ENCODE measurements at regions not wholly inside any gene's neighbourhood (a gene's known extent, or its start where the extent isn't known, plus 50 kb on each side); places are given as distances from the start of the nearest gene placed in this dataset.

DNA sequence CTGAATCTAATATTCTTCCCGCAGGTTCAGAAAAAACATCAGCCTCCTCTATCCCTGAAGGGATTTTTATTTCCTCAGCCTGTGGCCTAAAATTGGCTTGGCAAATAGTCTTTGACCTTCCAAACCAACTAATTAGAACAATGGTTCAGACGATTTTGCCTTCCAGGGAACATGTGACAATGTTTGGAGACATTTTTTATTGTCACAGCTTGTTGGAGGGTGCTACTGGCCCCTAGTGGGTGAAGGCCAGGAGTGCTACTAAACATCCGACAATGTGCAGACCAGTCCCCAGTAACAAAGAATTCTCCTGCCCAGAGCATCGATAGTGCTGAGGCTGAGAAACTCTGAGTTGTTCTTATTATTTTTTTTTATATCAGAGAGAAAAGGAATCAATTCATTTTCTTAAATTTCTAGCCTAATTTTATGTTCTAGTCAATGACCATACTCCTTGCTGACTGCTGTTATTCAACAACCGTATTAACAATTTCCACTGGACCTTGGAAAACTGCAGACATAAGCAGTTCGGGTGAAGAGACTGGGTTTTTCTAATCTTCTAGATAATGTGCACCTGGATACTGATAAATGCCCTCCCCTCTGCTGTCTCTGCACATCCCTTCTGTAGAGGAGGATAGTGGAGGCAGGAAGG is 280.7 kb downstream of the LMX1A start:
- no peak for DNase-seq (ENCODE audit: low read depth, low spot score)
- Histone ChIP-seq H3K9me1 (ENCODE audit: control insufficient read depth, extremely low read depth, insufficient read depth, low read length) (no peaks in the 10 kb centered on the region), H3K9ac (ENCODE audit: control insufficient read depth, extremely low read depth, insufficient read depth, low read length) (no peak overlapping the region), H2AFZ (ENCODE audit: control insufficient read depth, low read length) (no peak overlapping the region), H3K4me1 (ENCODE audit: control insufficient read depth, extremely low read depth, insufficient read depth, low read length) (no peaks in the 10 kb centered on the region), H3K79me2 (ENCODE audit: control insufficient read depth, insufficient read depth, low read length) (no peaks in the 10 kb centered on the region), H3K27ac (ENCODE audit: control insufficient read depth, insufficient read depth, low read length) (no peak overlapping the region), H3K36me3 (ENCODE audit: control insufficient read depth in 2 of 2, extremely low read depth in 1 of 2, insufficient read depth in 2 of 2, low read length in 2 of 2) (no peaks in the 10 kb centered on the region), H3K4me3 (ENCODE audit: control insufficient read depth in 2 of 3, extremely low read depth in 1 of 3, insufficient read depth in 2 of 3, low read depth in 1 of 3, low read length in 3 of 3) (no peak overlapping the region), H3K4me2 (ENCODE audit: control insufficient read depth, extremely low read depth, insufficient read depth, low read depth, low read length) (no peak overlapping the region), H3K27me3 (ENCODE audit: control insufficient read depth, extremely low read depth, insufficient read depth, low read length) (no peaks in the 10 kb centered on the region), H4K20me1 (ENCODE audit: control insufficient read depth, extremely low read depth, insufficient read depth, low read length) (no peaks in the 10 kb centered on the region), H3K9me3 (ENCODE audit: control insufficient read depth, low read depth, low read length) (no peaks in the 10 kb centered on the region)
- peak; percentile 32 to 54 (median 50) for TF ChIP-seq CTCF (optimal IDR thresholded peaks at IDR 0.05 in 1 of 3, IDR thresholded peaks at IDR 0.05 in 1 of 3, conservative IDR thresholded peaks at IDR 0.05 in 1 of 3; ENCODE audit: extremely low read depth in 1 of 3, insufficient read depth in 2 of 3, low read length in 3 of 3)
- no peak for TF ChIP-seq EZH2 (IDR thresholded peaks at IDR 0.05; ENCODE audit: low read length)
- dilution Hi-C loops (cut with MboI; ENCODE audit: extremely low pct_ligation_motif_present, low sequenced_read_pairs): no loop called here
- no peak for FAIRE-seq

DNA sequence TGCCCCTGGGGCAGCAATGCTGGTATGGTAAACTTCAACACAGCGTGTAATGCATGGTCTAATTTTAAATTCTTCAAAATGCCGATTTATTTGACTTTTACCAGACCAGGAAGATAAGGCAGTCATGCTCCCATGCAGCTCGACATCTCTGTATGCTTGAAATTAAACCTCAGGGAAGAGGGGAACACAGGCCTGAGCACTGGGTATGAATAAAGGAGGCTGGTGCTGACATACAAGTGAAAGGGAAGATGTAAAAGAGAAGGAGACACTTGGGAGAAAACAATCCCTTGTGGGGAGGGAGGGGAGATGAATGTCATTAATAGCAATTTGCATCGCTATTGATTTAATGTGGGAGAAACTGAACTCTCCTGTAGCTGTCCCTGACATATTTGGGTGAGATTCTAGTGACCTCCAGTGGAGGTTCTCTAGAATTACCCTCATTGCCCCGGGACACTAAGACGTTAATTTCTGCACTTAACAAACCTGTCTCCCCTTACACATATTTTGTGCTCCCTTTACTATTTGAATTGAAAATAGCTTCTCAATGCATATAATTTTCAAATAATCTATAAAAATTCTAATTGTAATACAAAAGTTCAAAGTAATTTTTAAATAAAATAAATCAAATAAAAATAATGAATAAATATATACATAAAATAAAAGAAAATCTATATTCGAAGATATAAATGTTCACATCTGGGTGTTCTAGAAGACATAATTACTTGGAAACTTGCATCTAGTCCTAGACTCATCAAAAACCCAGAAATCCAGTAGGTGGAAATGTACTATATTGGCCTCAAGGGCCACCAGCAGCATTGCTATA is 283.1 kb downstream of the LMX1A start:
- Histone ChIP-seq H3K79me2 (ENCODE audit: control insufficient read depth, insufficient read depth, low read length) (no peaks in the 10 kb centered on the region), H3K9ac (ENCODE audit: control insufficient read depth, extremely low read depth, insufficient read depth, low read length) (no peak overlapping the region), H3K4me1 (ENCODE audit: control insufficient read depth, extremely low read depth, insufficient read depth, low read length) (no peaks in the 10 kb centered on the region), H3K9me3 (ENCODE audit: control insufficient read depth, low read depth, low read length) (no peaks in the 10 kb centered on the region), H3K27ac (ENCODE audit: control insufficient read depth, insufficient read depth, low read length) (no peak overlapping the region), H3K4me3 (ENCODE audit: control insufficient read depth in 2 of 3, extremely low read depth in 1 of 3, insufficient read depth in 2 of 3, low read depth in 1 of 3, low read length in 3 of 3) (no peak overlapping the region), H4K20me1 (ENCODE audit: control insufficient read depth, extremely low read depth, insufficient read depth, low read length) (no peaks in the 10 kb centered on the region), H2AFZ (ENCODE audit: control insufficient read depth, low read length) (no peak overlapping the region), H3K9me1 (ENCODE audit: control insufficient read depth, extremely low read depth, insufficient read depth, low read length) (no peaks in the 10 kb centered on the region), H3K4me2 (ENCODE audit: control insufficient read depth, extremely low read depth, insufficient read depth, low read depth, low read length) (no peak overlapping the region), H3K27me3 (ENCODE audit: control insufficient read depth, extremely low read depth, insufficient read depth, low read length) (no peaks in the 10 kb centered on the region), H3K36me3 (ENCODE audit: control insufficient read depth in 2 of 2, extremely low read depth in 1 of 2, insufficient read depth in 2 of 2, low read length in 2 of 2) (no peaks in the 10 kb centered on the region)
- TF ChIP-seq EZH2 (IDR thresholded peaks at IDR 0.05; ENCODE audit: low read length) (no peak), CTCF (optimal IDR thresholded peaks at IDR 0.05 in 1 of 3, IDR thresholded peaks at IDR 0.05 in 1 of 3, conservative IDR thresholded peaks at IDR 0.05 in 1 of 3; ENCODE audit: extremely low read depth in 1 of 3, insufficient read depth in 2 of 3, low read length in 3 of 3) (peak; percentile 63 to 70 (median 64))
- no peak for FAIRE-seq
- no peak for DNase-seq (ENCODE audit: low read depth, low spot score)
- dilution Hi-C loops (cut with MboI; ENCODE audit: extremely low pct_ligation_motif_present, low sequenced_read_pairs): no loop called here

Measured in keratinocyte (primary cell).